ENCODE measurements at regions not wholly inside any gene's neighbourhood (a gene's known extent, or its start where the extent isn't known, plus 50 kb on each side); places are given as distances from the start of the nearest gene placed in this dataset.
"Not testable (repeated sequence)": the region's sequence is repeated elsewhere in the genome, so short reads cannot be mapped to it uniquely, and the experiment has no call there.

DNA sequence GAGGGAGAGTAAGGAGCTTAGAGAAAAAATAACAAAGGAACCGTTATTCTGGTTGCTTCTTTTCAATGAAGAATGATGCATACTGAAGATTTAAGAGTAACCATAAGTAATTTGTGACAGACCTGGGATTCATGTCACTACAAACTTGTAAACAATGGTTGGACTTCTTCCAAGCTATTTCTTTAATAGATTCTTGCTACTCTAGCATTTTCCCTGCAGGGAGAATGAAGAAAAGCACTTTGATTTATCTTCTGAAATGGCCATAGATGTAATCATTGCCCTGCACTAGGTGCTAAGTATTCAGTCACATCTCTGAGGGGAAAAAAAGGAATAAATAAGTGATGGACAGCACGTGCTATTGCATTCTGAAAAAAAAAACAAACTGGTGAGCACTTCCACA, 606.6 kb upstream of the LRRN3 start:
- DNase-seq (ENCODE audit: low spot score), result no peak

DNA sequence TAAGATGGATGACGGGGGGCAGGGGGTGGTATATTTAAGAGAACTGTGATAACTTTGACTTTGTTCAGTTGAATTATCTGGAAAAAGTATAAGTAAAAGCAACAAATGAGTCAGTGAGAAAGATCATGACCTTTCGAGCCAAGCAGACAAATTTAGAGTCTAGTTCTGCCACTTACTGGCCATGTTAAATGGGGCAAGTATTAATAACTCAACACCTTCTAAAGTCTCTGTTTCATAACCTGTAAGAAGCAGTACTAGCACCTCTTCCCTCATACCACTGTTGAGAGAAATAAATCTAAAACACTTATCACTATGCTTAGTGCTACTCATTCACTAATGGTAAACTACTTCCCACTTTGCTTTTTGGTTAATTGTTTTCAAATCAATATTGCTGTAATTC, 604.4 kb upstream of the LRRN3 start:
- no peak for DNase-seq (ENCODE audit: low spot score)

DNA sequence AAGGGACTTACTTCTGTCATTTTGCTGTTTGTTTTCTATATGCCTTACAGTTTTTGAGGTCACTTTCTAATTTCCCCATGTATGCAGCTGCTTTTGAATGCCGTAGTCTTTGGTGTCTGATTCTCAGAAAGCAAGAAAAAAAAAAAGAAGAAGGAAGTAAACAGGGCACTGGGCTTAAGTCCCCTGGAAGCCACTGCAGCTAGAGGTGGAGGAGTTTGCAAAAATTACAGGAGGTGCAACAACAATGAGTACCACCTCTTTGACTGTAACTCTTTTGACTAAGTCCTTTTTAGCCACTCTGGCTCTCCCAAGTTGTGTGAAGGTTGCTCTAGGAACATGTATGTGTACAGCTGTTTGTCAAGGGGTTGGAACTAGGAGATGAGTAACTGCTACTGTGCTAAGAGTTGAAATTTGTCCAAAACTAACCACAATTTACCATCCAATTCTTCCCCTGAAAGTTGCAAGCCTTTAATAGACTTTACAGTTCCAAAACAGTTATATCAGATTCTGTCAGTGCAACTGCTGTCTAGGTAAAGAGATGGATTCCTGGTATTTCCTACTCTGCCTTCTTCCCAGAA, 588.0 kb upstream of the LRRN3 start:
- DNase-seq (ENCODE audit: low spot score), result no peak

DNA sequence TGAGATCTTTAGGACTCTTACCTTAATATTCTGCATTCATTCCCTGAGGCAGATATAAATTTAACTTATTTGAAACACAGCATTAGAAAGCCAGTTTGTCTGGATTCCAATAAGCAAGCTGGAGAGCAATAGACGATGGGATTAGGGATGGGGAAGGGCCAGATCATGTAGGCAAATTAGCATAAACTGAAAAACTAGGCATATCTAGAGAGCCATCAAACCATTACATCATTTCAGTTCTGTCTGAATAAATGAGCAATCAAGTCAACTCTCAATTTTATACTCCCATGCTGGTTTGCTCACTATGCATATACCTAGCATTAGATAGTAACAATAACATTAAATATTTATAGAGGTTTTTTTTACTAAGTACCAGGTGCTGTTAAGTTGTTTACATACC, 583.6 kb upstream of the LRRN3 start:
- no peak for DNase-seq (ENCODE audit: low spot score)

DNA sequence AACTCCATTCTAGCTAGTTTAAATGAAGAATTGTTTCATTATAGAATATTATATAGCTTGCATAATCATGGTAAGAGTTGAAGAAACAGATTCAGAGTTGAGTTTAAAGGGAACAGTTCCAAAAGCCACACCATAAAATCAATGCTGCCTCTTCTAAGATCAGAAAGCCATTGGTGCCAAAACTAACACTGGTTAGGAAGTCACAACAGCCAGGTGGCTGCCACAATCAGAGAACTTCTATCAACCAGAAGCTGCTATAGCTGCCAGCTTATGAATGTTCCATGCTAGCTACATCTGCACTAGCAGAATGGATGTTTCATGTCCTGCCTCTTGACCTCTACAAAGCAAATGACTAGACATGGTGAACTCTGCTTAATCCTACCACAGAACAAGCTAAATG, 583.1 kb upstream of the LRRN3 start:
- no peak for DNase-seq (ENCODE audit: low spot score)

DNA sequence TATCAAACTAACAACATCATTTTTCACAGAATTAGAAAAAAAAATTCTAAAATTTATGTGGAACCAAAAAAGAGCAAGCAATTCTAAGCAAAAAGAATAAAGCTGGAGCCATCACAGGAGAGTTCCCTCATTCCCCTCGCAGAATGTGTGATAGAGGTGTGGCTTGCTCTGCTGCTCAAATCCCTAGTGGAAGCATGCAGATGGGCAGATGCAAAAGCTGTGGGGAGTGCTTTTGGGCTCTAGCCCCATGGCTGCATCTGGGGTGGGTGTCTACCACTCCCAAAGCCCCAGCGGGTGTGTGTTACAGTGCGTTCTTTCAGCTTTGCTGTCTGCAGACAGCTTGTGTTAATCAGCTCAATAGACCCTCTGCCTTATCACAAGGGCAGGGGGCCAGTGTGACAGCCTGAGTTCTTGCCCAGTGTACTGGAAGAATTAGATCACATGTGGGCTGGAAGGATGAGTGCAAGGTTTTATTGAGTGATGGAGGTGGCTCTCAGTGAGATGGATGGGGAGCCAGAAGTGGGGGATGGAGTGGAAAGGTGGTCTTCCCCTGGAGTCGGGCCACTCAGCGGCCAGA, 575.9 kb upstream of the LRRN3 start:
- DNase-seq (ENCODE audit: low spot score), result not testable (repeated sequence)

DNA sequence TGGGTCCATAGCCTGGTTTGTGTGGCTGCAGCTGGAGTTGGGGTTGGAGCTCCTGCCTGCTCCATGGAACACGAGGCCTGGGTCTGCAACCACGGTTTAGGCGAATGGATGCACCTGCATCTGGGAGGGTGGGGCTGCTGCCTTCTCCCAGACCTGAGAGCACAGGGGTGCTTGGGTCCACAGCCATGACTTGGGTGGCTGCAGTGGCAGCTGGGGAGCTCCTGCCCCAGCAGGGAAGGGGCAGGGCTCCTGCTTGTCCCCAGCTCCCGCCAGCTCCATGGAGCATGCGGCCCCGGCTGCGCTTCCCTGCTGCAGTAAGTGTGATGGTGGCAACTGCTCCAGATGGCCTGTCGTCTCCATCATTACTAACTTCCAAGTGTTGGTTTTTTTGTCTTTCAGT, 571.1 kb upstream of the LRRN3 start:
- DNase-seq (ENCODE audit: low spot score), result no peak

DNA sequence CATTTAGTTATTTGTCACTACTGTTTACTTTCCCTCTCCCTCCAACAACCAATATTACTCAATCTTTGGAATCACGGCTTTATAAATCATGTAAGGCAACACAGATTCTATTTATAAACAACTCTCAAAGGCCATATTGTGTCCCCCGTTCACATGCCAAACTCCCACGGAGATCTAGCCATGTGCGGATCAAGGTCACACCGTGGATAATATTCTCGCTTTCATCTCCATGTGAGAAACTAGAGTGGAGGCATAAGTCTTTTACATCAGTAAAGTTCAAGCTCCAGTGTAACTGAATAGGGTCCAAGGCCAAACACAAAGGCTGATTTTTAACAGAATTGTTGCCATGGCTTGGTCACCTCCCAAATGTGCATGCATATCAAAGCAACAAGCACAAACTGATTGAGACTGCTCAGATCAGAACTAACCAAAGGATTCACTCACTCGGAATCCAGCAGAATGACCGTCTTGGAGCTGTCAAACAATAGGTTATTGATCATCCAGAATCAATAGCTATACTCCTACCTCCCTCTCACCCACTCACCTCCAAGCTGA, 569.5 kb upstream of the LRRN3 start:
- no peak for DNase-seq (ENCODE audit: low spot score)

DNA sequence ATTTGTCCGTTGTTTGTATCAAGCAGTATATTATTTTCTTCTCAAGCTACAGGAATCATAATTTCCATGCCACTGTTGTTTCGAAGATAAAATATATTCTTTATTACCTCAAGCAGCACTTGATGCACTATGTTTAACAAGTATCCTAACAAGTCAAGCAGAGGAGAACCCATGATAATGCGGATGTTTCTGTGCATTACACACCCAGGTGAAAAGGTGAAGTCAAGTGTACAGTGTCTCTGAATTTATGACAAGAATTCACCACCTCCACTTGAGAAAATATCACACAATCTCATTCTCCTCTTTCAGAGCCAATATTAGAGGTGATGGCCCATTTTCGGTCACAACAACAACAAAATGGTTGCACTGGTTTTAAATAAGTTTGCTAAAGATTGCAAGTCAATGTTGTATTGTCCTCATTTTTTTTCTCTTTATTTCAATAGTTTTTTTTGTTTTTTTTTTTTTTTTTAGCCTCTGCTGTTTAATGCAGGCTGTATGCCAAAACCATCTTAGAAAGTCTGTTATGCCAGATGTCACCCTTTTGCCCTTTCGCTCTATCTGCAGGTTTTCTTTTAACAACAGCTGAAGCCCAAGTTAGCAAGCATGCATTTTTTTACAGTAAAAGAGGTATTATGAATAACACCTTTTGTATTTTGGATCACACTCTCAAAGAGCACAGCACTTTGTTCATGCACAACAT, 568.7 kb upstream of the LRRN3 start:
- DNase-seq (ENCODE audit: low spot score), result no peak

DNA sequence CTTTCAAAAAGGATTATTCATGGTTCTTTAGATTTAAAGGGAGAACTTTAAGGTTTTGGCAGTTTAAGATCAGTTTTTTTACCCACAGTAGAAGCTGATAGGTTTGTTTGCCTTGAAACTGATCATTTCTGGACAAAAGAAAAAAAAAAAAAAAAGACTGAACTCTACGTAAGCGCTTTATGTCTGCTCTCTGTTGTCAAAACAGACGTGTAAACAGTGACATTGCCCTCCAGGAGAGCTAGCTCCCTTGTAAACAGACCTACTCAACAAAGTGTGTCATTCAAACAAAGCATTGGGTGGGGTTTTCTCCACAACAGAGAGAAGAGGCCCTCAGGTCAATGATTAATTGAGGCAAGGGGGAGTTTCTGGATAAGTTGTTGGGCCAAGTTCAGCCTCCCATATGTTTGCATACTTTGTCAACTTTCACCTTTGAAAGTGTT, 568.1 kb upstream of the LRRN3 start:
- peak; percentile 87 for DNase-seq (ENCODE audit: low spot score)

DNA sequence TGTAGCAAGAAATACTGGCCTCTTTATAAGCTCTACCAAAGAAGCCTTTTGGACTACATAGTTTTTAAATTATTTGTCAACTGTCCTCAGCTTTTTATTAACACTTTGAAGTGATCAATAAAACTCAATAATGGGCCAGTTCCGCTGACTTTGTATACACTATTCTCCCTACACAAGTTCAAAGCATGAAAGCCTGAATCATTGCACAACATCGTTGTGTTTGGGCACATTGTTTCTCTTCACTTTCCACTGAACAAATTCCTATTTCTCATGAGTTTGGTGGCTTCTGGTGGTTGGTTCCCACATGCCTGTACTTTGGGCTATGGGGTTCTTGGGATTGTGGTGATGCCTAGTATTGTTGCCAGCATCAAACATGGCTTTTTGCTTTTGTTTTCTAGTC, 561.8 kb upstream of the LRRN3 start:
- no peak for DNase-seq (ENCODE audit: low spot score)

DNA sequence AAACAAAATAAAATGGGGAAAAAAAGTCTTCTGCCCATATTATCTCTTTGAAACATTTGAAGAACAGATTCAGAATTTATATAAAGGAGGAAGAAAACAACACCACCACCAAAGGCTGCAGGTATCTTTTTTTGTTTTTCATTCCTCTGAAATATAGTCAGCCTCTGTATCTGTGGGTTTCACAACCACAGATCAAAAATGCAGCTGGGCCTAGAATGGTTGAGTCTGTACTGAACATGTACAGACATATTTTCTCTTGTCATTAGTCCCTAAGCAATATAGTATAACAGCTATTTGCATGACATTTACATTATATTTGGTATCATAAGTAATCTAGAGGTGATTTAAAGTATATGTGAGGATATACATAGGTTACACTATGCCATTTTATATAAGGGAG, 559.7 kb upstream of the LRRN3 start:
- DNase-seq (ENCODE audit: low spot score), result no peak

DNA sequence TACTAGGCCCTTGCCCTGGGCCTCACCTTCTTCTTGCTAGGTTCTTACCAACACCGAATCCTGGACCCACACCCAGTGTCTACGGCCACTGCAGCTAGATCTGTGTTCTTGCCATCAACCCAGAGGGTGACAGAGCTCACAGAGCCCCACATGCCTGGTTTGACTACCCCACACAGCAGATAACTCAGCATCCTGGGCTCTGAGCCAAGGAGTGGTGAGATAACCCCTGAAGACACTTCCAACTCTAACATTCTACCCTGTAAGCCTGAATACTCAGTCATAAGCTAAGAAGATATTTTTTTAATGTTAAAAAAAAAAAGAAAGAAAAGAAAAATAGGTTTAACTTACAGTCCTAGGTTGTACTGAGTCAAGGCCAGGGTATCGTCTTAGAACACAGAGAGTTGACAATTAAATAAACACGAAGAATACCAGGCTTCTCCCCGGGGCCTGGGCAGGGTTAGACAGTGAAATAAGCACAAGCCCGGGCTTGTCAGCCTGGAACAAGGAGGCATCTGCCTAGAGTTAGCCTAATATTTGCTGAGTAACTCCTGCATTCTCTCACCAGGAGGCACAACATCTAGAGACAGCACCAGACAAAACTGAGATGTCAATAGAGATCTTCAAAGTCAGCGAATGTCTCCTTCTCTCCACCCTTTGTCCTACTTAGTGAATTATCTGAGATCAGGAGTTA, 556.5 kb upstream of the LRRN3 start:
- no peak for DNase-seq (ENCODE audit: low spot score)

DNA sequence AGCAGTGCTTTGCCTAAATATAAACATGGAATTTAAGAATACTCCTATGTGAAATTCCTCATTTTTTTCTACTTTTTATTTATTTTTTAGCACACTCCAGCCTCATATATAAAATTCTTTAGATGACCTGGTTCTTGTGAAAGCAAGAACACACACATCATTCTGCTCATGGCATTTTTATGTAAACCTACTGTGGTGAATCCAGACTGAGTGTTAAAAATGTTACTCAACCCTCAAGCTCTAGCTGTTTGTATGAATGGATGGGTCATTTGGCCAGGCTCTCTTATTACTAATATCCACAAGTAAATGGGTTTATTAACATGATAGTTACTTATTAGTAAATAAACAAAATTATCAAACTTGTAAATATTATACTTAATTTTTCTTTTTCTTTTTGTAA, 551.7 kb upstream of the LRRN3 start:
- no peak for DNase-seq (ENCODE audit: low spot score)

DNA sequence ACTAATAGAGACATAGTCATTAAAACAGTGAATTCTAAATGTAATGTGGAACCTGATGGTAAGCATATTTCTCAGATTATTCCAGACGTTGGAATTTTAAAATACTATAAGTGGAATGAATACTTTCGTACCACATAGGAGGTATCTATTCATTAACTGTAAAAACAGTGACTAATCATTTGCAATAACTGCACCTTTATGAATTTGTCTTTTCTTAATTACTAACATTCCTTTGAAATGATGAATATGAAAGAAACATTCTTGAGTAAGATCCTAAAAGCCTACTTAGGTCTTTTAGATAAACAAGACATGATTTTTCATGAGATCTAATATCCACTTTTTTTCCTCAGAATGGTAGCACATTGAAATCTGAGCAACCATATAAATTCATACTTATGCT, 549.0 kb upstream of the LRRN3 start:
- DNase-seq (ENCODE audit: low spot score), result no peak

DNA sequence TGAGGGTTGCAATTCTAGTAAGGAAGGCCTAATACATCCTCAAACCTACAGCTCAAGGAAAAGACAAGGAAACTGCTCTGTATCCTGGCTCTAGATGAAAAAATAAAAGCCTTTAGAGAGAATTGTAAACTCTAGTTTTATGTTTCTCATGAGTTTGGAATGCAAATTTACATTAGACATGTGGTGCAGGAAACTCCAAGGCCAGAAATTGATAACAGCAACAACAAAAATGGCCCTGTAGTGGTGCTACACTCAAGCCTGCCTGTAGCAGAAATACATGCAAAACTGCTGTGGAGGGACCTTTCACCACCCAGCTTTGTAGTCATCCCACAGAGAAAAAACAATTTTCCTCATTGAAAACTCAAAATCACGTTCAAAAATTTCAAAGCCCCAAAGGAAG, 546.7 kb upstream of the LRRN3 start:
- no peak for DNase-seq (ENCODE audit: low spot score)

DNA sequence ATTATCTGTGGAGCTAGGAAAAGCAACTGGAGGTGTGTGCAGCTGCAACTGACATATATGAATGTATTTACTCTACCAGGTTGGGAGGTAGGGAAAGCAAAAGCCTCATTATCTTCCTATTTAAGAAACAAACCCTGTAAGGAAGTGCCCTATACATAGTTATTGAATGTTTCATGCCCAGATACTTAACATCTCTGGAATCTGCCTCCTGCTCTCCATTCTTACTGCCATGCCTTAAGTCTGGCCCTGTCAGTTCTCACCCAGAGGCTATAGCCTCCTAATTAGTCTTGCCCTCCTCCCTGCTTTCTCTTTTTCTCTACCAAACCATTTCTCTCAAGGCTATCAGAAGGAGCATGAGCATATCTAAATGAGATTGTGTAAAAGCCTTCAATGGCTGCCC, 542.6 kb upstream of the LRRN3 start:
- DNase-seq (ENCODE audit: low spot score), result no peak

DNA sequence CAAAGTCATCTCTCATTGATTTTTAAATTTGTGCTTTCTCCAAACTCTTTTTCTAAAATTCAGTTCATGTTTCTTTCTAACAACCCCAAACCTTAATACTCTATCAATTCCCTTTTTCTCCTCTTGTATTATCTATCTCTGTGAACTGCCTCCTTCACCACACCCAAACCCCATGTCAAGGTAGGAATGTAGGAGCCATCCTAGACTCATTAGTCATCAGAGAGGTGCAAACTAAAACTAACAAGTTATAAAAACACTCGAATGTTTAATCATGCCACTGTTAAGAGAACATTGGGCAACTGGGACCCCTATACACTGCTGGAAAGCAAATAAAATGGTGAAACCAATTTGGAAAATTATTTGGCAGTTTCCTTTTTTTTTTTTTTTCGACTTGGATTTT, 533.8 kb upstream of the LRRN3 start:
- no peak for DNase-seq (ENCODE audit: low spot score)

DNA sequence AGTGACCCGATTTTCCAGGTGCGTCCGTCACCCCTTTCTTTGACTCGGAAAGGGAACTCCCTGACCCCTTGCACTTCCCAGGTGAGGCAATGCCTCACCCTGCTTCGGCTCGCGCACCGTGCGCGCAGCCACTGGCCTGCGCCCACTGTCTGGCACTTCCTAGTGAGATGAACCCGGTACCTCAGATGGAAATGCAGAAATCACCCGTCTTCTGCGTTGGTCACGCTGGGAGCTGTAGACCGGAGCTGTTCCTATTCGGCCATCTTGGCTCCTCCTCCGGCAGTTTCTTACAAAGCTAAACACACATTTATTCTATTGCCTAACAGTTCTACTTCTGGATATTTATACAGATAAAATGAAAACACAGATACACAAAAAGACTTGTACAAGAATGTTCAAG, 527.6 kb upstream of the LRRN3 start:
- DNase-seq (ENCODE audit: low spot score), result peak; percentile 25

DNA sequence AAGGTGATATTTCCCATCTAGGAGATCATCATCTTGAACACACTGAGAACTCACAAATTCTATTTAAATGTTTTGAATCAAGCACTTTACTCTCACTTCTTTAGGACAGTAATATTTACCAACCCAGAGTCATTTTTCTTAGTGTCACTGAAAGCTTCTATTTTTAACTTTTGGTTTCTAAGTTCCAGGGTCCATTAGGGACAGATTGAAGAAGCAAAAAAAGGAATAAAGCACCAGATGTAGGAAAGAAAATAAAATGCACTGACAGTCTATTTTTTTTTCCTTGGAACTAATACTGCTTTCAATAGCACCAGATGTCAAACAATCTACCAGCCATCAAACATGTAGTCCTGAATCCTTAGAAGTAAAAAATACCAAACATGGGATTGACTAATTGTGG, 526.7 kb upstream of the LRRN3 start:
- no peak for DNase-seq (ENCODE audit: low spot score)

DNA sequence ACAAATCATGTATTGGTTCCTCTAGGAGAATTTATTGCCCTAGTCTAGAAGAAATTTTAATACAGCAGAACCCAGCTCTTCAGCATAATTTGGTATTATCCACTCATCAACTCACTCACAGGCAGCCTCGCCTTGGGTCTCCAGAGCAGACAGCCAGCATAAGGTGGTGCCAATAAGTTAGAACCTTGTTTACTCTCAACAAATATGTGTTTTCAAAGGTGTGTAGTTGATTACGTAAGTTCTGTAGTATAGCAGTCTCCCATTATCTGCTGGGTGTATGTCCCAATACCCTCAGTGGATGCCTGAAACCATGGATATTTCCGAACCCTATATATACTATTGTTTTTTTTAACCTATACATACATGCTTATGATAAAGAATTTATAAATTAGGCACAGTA, 522.5 kb upstream of the LRRN3 start:
- no peak for DNase-seq (ENCODE audit: low spot score)

DNA sequence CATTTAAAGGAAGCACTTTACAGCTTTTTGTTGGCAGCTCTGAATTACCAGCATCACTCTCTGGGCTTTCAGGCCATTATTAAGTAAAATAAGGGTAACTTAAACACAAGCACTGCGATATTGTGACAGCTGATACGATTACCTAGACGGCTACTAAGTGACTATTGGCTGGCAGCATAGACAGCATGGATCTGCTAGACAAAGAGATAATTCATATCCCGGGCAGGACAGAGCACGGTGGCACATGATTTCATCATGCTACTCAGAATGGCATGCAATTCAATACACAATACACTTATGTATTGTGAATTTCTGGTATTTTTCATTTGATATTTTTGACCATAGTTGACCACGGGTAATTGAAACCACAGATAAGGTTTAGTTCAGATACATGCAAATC, 522.0 kb upstream of the LRRN3 start:
- peak; percentile 44 for DNase-seq (ENCODE audit: low spot score)
